GM19193 (cell line): ENCODE measurements at regions not wholly inside any gene's neighbourhood (a gene's known extent, or its start where the extent isn't known, plus 50 kb on each side); places are given as distances from the start of the nearest gene placed in this dataset.

Experiments used
- POLR2A ChIP-seq: IDR thresholded peaks from 4 replicates; pipeline ENCODE4 v1.6.1; 2011; ENCODE audit not compliant: insufficient read depth, insufficient read length; ENCODE audit errors: extremely low read depth

DNA sequence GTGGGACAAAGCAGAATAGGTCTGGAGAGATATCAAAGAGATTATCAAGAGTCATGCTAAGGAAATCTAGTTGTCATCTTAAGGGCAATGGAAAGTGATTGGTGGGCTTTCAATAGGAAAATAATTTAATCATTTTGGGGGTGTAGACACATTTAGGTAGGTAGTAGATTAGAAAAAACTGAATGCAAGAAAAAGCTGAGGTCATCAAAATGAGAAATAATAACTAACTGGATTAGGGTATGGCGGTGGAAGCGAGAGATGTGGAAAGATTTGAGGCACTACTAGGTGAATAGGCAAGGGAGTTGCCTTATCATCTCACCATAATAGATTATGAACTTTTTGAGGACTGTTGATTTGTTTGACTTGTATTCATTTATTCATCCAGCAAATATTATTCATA lies 393.2 kb upstream of the ZNF608 start:
- TF ChIP-seq POLR2A = no peak

DNA sequence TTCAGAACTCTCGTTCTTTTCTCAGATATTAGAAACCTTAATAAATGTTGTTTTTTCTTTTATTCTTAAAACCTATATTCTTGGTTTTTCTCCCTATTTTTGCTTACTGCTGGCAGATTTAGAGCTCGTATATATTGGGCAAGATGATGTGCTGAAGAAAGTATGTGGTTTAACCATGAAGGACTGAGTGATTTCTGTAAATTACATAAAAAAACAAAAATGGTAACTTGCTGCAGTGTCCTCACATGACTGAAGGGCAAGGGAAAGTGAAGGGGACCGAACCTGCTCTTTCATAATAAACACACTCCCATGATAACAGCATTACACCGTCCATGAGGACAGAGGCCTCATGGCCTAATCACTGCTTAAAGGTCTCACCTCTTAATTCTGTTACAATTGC lies 393.8 kb upstream of the ZNF608 start:
- TF ChIP-seq POLR2A = no peak

GRCh38 chr5:125140855-125141254 lies 394.4 kb upstream of the ZNF608 start:
- no peak for TF ChIP-seq POLR2A

DNA sequence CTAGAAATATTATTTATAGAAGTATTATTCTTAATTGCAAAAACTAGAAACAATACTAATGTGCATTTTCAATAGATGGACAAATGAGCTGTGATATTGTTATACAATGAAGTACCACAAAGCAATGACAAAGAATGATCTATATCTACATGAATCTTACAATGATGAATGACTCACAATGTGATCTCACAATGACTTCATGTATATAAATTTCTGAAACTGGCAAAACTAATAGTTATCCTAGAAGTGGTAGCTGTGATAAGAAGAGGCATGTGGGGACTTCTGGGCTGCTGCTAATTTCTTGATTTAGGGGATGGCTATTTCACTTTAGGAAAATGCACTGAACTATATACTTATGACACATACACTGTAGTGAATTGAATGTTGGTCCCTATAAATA lies 396.0 kb upstream of the ZNF608 start:
- no peak for TF ChIP-seq POLR2A

GRCh38 chr5:125143011-125143410 lies 396.6 kb upstream of the ZNF608 start:
- no peak for TF ChIP-seq POLR2A

GRCh38 chr5:125148076-125148475 lies 401.6 kb upstream of the ZNF608 start:
- no peak for TF ChIP-seq POLR2A

DNA sequence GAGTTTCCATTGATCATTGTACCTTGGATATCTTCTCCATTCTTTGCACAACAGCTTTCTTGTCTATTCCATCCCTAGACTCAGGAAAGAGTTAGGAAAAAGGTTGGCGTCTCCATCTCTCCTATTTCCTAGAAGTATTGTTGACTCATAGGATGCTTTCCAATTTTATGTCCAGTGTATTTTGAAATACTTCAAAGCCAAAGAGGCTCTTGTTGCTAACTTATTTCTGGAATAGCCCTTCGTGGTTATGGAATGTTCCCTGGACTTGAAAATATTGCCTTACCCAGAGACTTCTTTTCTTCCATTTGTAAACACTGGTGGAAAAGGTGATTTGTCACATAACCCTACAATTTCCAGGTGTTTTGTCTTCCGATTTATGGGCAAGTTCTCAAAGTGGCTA lies 402.3 kb upstream of the ZNF608 start:
- TF ChIP-seq POLR2A = no peak

DNA sequence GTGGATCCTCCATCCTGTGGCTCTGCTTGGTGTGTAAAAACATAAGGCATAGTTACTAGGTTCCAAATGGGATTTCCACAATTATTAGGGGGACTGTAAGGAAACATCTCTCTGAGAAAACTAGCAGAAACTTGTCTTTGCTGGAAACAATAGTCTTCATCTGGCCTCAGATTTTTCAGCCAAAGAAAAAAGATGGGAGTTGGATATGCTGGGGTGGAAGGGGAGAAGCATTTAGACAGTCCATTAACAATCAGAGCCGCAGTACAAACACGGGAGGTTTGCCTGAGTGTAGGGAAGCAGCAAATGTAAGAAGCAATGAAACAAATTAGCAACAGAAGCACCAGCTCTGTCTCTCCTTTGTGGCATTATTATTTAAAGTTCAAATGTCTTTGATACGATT lies 402.7 kb upstream of the ZNF608 start:
- TF ChIP-seq POLR2A = no peak

DNA sequence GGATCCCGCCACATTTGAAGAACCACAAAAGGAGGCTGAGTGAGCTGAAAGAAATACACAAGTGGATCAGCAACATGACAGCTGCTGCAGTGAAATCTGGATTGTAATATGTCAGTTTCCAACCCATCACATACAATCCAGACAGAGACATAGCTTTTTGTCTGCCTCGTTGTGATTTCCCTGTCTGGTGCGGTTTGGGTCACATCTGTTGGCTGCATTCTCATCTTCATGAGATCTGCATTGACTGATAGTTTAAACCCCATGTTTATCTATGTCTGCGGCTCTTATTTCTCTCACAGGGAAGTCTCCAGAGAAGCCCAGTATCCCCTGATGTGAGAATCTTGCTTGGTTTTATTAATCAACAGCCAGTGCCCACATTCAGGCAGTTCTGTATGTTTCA lies 403.1 kb upstream of the ZNF608 start:
- no peak for TF ChIP-seq POLR2A

- TF ChIP-seq POLR2A = no peak
These were observed 403.7 kb upstream of the ZNF608 start for GRCh38 chr5:125150041-125150669.

GRCh38 chr5:125151150-125151900 lies 404.9 kb upstream of the ZNF608 start:
- TF ChIP-seq POLR2A = no peak

- TF ChIP-seq POLR2A = no peak
These were observed 405.6 kb upstream of the ZNF608 start for GRCh38 chr5:125152044-125152443.

DNA sequence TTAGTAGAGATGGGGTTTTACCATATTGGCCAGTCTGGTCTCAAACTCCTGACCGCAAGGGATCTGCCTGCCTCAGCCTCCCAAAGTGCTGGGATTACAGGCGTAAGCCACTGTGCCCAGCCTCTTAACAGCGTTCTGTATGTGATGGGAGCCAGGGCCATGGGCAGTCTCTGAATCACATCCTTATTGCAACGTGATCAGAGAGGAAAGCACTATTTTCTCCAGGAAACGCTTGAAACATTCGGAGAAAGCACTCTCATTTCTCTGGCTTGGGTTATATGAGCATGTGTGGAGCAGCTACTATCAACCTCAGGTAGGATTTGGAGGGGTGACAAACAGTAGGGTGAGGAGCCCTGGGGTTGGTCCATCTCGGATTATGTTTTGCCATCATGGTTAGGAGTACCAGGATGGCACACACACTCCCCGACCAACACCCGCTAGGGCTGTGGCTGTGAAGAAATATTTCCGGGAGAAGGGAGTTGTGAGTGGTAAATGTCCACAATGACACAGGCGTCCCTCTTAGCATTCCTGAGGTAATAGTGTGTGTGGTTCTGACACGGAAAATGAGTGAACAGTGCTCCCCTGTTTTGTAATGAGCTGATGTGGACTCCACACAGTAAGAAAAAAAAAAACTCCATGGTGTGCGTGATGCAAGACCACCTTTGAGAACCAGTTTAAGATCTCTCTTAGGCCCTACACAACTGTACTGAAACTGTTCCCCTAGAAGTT lies 406.2 kb upstream of the ZNF608 start:
- no peak for TF ChIP-seq POLR2A

DNA sequence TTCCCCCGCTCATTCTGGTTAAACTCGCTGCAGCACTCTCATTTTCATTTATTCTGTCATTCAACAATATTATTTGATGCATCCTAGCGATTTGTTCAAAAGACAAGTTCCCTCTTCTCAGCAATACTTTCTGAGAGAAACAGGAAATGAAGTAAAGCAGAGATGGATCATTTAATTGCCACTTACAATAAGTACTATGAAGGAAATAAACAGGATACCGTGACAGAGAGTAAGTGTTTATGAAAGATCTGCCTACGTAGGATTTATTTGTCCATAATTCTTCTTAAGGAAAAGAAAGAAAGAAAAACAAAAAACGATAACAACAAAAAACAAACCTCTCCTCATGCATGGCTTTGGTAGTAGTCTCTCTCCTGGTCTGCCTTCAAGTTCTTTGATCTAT lies 406.8 kb upstream of the ZNF608 start:
- TF ChIP-seq POLR2A = no peak

DNA sequence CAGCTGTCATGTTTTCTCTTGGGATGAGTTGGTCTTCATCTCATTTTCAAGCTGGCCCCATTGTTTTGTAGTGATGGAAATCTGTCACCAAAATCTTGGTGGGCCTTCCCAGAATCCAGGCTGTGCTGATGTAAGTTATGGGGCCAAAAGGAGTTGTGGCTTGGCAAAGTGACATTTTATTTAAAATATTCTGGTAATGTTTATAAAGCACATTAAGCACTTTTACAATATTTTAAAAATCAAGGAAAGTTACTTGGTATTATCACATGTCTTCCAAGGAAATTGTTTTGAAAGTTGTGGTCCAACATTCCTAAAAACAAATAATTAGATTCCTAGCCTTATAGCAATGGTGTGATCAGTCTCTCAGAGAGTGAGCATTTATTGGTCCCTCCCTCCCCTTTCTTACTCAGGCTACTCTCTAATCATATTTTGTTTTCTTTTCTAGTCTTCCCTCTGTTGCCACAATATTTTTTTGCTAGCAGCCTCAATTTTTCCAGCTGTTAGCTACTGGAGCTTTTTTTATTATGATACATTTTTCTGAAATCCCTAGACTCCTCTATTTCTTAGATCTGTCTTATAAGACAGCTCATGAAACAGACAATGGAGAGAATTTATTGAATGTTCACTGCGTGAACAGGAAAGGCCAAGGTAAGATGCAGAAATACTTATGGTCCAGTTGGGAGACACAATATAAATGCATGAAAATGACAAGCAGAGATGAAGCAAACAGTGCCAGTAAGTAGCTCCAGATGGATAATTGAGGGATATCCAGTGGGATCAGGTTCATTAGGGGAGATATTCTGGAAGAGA lies 408.1 kb upstream of the ZNF608 start:
- TF ChIP-seq POLR2A = no peak
